DOHH2 (cell line): ENCODE measurements at regions not wholly inside any gene's neighbourhood (a gene's known extent, or its start where the extent isn't known, plus 50 kb on each side); places are given as distances from the start of the nearest gene placed in this dataset.

Experiments used
- H3F3A ChIP-seq: fragments of 200-600 bp; sonication (generic), shearing (Covaris generic); 2 replicates; pipeline ENCODE4 v1.6.0; 2016; ENCODE audit warnings: antibody characterized with exemption, mild to moderate bottlenecking; ENCODE audit not compliant: control insufficient read depth, insufficient read depth
- H3K27ac ChIP-seq: fragments of 200-600 bp; sonication (generic); 2 replicates; pipeline ENCODE4 v1.5.1; 2014; ENCODE audit warnings: low read depth, mild to moderate bottlenecking, low read length, moderate library complexity
- H3K27me3 ChIP-seq: fragments of 200-600 bp; sonication (generic); 2 replicates; pipeline ENCODE4 v1.6.1; 2014; ENCODE audit warnings: mild to moderate bottlenecking, low read length, mixed read lengths; ENCODE audit not compliant: control insufficient read depth
- H3K36me3 ChIP-seq: fragments of 200-600 bp; sonication (generic); 2 replicates; pipeline ENCODE4 v1.6.1; 2014; ENCODE audit warnings: mild to moderate bottlenecking, low read length, moderate library complexity, mixed read lengths; ENCODE audit not compliant: control insufficient read depth
- H3K4me1 ChIP-seq: fragments of 200-600 bp; sonication (generic); 2 replicates; pipeline ENCODE4 v1.6.1; 2014; ENCODE audit warnings: mild to moderate bottlenecking, low read length, mixed read lengths; ENCODE audit not compliant: control insufficient read depth
- H3K4me2 ChIP-seq: fragments of 200-600 bp; sonication (generic); 2 replicates; pipeline ENCODE4 v1.6.0; 2014; ENCODE audit warnings: mild to moderate bottlenecking, low read length, moderate library complexity
- H3K4me3 ChIP-seq: fragments of 200-600 bp; sonication (generic); 2 replicates; pipeline ENCODE4 v1.5.1; 2014; ENCODE audit warnings: mild to moderate bottlenecking, low read length, mixed read lengths
- H3K79me2 ChIP-seq: fragments of 200-600 bp; sonication (generic); 2 replicates; pipeline ENCODE4 v1.6.1; 2014; ENCODE audit warnings: mild to moderate bottlenecking, low read length, mixed read lengths; ENCODE audit not compliant: control insufficient read depth
- H3K9me2 ChIP-seq: fragments of 200-600 bp; sonication (generic); replicated peaks from 2 replicates; pipeline ENCODE4 v1.6.1; 2014; ENCODE audit warnings: mild to moderate bottlenecking, low read length, mixed read lengths; ENCODE audit not compliant: control insufficient read depth
- H3K9me3 ChIP-seq: fragments of 200-600 bp; sonication (generic); 2 replicates; pipeline ENCODE4 v1.6.1; 2014; ENCODE audit warnings: antibody characterized with exemption, low read length, mixed read lengths; ENCODE audit not compliant: control insufficient read depth, insufficient read depth
- H4K20me1 ChIP-seq: fragments of 200-600 bp; sonication (generic); 2 replicates; pipeline ENCODE4 v1.6.0; 2014; ENCODE audit warnings: low read depth, mild to moderate bottlenecking, antibody characterized with exemption, low read length, moderate library complexity; ENCODE audit not compliant: control insufficient read depth, insufficient read depth
- CTCF ChIP-seq: fragments of 200-600 bp; sonication (generic); IDR thresholded peaks from one replicate; pipeline ENCODE4 v1.5.1; 2014; ENCODE audit warnings: antibody characterized with exemption, mild to moderate bottlenecking, low read depth, low read length; ENCODE audit not compliant: poor library complexity, severe bottlenecking
- EZH2phosphoT487 ChIP-seq: fragments of 200-600 bp; sonication (generic); IDR thresholded peaks from 2 replicates; pipeline ENCODE4 v1.6.1; 2017; ENCODE audit warnings: borderline replicate concordance, mild to moderate bottlenecking, antibody characterized with exemption, low read length, moderate library complexity, mixed read lengths

GRCh38 chr6:87922947-87923330 is 124.7 kb upstream of the SPACA1 start:
- Histone ChIP-seq H3K4me2 (peak overlapping the region; percentile 87), H3K79me2 (peaks cover 13% of the 10 kb centered on the region), H3K9me3 (no peaks in the 10 kb centered on the region), H3K27me3 (no peaks in the 10 kb centered on the region), H3K9me2 (no peaks in the 10 kb centered on the region), H3K36me3 (peaks cover 46% of the 10 kb centered on the region), H3K27ac (peak overlapping the region; percentile 100), H3K4me3 (peak overlapping the region; percentile 40), H4K20me1 (no peaks in the 10 kb centered on the region), H3K4me1 (peaks cover 97% of the 10 kb centered on the region), H3F3A (peaks cover 63% of the 10 kb centered on the region)
- TF ChIP-seq EZH2phosphoT487 (no peak), CTCF (no peak)

GRCh38 chr6:87922196-87922946 is 125.3 kb upstream of the SPACA1 start:
- no peaks in the 10 kb centered on the region for H3K9me3 ChIP-seq
- H3K36me3 ChIP-seq, result peaks cover 50% of the 10 kb centered on the region
- TF ChIP-seq CTCF (no peak), EZH2phosphoT487 (no peak)
- H3K27me3 ChIP-seq, result no peaks in the 10 kb centered on the region
- peak overlapping the region; percentile 73 for H3K4me3 ChIP-seq
- H3K79me2 ChIP-seq, result peaks cover 13% of the 10 kb centered on the region
- H4K20me1 ChIP-seq, result no peaks in the 10 kb centered on the region
- no peaks in the 10 kb centered on the region for H3K9me2 ChIP-seq
- peaks cover 97% of the 10 kb centered on the region for H3K4me1 ChIP-seq
- peak overlapping the region; percentile 100 for H3K27ac ChIP-seq
- H3K4me2 ChIP-seq, result peak overlapping the region; percentile 87
- H3F3A ChIP-seq, result peaks cover 66% of the 10 kb centered on the region

- Histone ChIP-seq H3K27me3 (no peaks in the 10 kb centered on the region), H3K9me2 (no peaks in the 10 kb centered on the region), H3K4me1 (peaks cover 97% of the 10 kb centered on the region), H3K4me3 (peak overlapping the region; percentile 73), H3K9me3 (no peaks in the 10 kb centered on the region), H3F3A (peaks cover 75% of the 10 kb centered on the region), H3K36me3 (peaks cover 47% of the 10 kb centered on the region), H3K4me2 (peak overlapping the region; percentile 87), H3K79me2 (peaks cover 13% of the 10 kb centered on the region), H3K27ac (peak overlapping the region; percentile 100), H4K20me1 (no peaks in the 10 kb centered on the region)
- no peak for TF ChIP-seq CTCF
- TF ChIP-seq EZH2phosphoT487, result no peak
Measured at GRCh38 chr6:87921034-87921433, 126.6 kb upstream of the SPACA1 start.
